Hematopoietic multipotent progenitor cell treated with erythropoietin and hydrocortisone succinate and interleukin-3 and kit ligand, for 17 days (in vitro differentiated cells): ENCODE measurements at regions not wholly inside any gene's neighbourhood (a gene's known extent, or its start where the extent isn't known, plus 50 kb on each side); places are given as distances from the start of the nearest gene placed in this dataset.
"Not testable (repeated sequence)": the region's sequence is repeated elsewhere in the genome, so short reads cannot be mapped to it uniquely, and the experiment has no call there.

Source experiments
- DNase-seq: peaks from one replicate; pipeline ENCODE4 v3.0.0-alpha.2; 2015; ENCODE audit warnings: low spot score

DNA sequence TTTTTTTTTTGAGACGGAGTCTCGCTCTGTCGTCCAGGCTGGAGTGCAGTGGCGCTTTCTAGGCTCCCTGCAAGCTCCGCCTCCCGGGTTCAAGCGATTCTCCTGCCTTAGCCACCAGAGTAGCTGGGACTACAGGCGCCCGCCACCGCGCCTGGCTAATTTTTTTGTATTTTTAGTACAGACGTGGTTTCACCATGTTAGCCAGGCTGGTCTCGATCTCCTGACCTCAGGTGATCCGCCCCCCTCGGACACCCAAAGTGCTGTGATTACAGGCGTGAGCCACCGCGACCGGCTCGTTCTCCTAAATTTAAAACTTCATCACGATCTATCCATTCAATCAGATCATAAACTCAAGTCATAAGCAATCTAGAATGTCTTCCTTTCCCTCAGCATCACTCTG is 359.5 kb upstream of the BRINP3 start:
- not testable (repeated sequence) for DNase-seq

- DNase-seq = no peak
Measured at GRCh38 chr1:190837888-190838287, 360.2 kb upstream of the BRINP3 start.

GRCh38 chr1:190847166-190847565 is 369.5 kb upstream of the BRINP3 start:
- DNase-seq = no peak

DNA sequence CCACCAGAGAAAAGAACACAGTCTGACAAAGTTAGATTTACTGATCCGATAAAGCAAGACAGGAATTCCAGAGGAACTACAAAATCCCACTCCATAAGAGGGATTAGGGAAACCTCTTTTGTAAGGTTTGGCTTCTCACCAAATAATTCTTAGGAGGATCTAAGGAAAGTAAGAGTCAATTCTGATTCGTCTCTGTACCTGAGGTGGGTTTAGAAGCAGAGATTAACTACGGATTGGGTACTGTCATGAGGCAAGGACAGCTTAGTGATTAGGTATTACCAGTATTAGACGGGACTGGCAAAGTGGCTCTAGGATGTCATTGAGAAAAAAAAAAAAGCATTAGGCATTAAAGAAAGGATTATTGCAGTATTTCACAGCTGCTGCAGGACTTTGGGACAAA is 371.7 kb upstream of the BRINP3 start:
- no peak for DNase-seq

DNA sequence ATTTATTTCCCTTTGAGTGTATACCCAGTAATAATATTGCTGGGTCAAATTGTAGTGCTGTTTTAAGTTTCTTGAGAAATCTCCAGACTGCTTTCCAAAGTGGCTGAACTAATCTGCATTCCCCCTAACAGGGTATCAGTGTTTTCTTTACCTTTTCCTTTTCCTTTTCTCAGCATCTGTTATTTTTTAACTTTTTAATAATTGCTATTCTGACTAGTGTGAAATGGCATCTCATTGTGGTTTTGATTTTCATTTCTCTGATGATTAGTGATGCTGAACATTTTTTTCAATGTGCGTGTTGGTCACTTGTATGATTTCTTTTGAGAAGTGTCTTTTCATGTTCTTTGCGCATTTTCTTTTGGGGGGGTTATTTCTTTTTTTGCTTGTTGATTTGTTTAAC is 374.9 kb upstream of the BRINP3 start:
- no peak for DNase-seq

DNA sequence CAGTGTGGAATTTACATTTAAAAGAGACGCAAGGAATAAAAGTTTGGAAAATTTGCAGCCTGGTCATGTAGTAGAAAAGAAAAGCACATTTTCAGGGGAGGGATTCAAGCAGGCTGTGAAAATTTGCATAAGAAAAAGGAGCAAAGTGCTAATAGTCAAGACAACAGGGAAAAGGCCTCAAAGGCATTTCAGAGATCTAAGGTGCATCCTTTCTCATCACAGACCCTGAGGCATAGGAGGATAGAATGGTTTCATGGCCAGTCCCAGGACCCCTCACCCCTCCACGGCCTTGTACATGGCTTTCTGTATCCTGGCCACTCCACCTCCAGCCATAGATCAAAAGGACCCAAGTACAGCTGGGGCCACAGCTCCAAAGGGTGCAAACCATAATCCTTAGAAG is 380.5 kb upstream of the BRINP3 start:
- no peak for DNase-seq

DNA sequence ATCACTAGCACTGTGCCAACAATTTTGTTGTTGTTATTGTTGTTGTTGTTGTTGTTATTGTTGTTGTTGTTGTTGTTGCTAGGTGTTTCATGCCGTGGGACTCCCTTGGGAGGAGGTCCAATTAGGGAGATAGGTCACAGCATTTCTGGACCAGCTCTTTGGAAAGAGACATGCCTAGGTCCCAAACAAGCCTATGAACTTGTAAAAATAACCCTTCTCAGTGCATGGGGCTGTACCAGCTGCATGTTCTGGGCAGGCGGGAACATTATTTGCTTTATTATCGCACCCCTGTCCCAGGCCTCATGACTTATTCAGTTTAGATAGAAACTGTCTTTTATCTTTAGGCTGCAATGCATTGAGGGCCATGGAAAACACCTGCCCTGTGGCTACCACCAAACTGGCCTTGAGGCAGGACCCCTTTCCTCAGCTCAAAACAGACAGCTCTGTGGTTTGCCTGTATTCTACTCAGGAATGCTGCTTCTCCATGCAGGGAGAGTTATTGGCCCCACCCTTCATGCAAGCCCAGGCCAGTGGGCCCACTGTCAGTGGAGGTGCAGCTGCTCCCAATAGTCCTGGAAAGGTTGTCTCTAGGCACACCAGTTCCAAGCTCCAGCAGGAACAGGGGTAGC is 386.5 kb upstream of the BRINP3 start:
- DNase-seq = no peak

GRCh38 chr1:190880352-190880751 is 402.7 kb upstream of the BRINP3 start:
- DNase-seq = no peak

DNA sequence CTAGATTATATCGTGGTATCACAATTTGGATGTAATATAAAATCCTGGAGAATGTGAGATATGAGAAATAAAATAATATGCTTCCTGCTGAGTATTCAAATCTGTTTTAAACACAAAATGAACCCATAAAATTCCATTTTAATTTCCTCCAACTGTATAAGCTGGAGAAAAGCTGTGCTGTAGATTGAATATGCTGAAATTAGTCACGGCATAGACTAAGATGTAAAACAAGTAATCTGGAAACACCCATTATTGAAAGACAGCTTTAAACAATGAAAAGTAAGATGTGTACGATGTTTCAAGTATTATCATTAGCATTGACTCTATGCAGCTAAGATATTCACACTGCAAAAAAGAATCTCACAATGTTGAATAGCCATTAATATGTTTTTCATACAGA is 403.4 kb upstream of the BRINP3 start:
- no peak for DNase-seq

GRCh38 chr1:190897233-190897632 is 419.6 kb upstream of the BRINP3 start:
- no peak for DNase-seq

- no peak for DNase-seq
Measured at GRCh38 chr1:190904091-190904695, 426.5 kb upstream of the BRINP3 start.

- no peak for DNase-seq
Measured at GRCh38 chr1:190906206-190906725, 428.6 kb upstream of the BRINP3 start.

GRCh38 chr1:190908246-190908645 is 430.6 kb upstream of the BRINP3 start:
- DNase-seq = no peak

GRCh38 chr1:190908691-190909090 is 431.0 kb upstream of the BRINP3 start:
- DNase-seq = no peak

DNA sequence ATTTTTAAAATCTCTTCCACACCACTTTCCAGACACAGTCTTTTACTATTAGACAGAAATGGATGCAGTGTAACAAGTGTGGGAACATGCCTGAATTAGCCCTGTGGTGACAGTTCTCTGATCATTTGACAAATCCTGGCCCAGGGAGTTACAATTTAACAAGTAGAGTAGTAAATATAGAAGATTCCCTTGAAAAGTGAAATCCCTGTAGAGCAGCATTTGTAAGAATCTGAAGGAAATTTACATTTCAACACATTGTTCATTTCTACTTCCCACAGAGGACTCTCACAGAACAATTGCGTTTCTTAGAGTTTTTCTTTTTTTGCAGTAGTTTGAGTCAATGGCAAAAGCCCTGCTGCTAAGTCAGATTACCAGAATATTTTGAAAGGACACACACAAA is 458.3 kb upstream of the BRINP3 start:
- DNase-seq = no peak

- no peak for DNase-seq
Measured at GRCh38 chr1:190936337-190936736, 458.7 kb upstream of the BRINP3 start.

GRCh38 chr1:190940951-190941350 is 463.3 kb upstream of the BRINP3 start:
- no peak for DNase-seq

- no peak for DNase-seq
Measured at GRCh38 chr1:190942475-190942874, 464.8 kb upstream of the BRINP3 start.

- not testable (repeated sequence) for DNase-seq
Measured at GRCh38 chr1:190943722-190944121, 466.1 kb upstream of the BRINP3 start.

GRCh38 chr1:190949939-190950338 is 472.3 kb upstream of the BRINP3 start:
- no peak for DNase-seq

- DNase-seq = no peak
Measured at GRCh38 chr1:190957565-190957964, 479.9 kb upstream of the BRINP3 start.

GRCh38 chr1:190963321-190963720 is 485.7 kb upstream of the BRINP3 start:
- DNase-seq = no peak

DNA sequence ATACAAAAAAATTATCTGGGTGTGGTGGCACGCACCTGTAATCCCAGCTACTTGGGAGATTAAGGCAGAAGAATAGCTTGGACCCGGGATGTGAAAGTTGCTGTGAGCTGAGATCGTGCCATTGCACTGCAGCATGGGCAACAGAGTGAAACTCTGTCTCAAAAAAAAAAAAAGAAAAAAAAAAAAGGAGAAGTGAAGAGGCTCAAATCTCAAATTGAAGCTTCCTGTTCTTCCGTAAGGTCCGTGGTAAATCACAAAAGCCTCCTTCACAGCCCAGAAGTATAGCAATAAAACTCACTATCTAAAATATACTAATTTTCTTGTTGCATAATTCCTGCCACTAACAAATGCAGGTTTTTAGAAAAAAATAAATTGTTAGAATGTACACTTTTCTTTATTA is 498.2 kb upstream of the BRINP3 start:
- no peak for DNase-seq

DNA sequence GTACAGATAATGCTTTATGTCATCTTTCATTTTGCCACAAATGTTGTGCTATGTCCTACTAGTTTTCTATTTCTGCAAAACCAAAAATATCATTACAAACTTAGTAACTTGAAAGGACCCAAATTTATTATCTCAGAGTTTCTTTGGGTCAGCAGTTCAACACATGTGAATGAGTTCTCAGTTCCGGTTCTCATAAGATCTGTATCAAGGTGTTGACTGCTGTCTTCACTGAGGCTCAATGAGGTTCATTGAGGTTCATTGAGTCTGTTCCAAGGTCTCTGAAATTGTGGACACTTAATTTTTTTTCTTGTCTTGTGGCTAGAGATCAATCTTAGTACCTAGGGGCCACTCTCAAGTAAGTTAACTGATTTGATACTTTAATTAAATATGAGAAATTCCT is 525.1 kb upstream of the BRINP3 start:
- DNase-seq = no peak
